ENCODE measurements at regions not wholly inside any gene's neighbourhood (a gene's known extent, or its start where the extent isn't known, plus 50 kb on each side); places are given as distances from the start of the nearest gene placed in this dataset.

DNA sequence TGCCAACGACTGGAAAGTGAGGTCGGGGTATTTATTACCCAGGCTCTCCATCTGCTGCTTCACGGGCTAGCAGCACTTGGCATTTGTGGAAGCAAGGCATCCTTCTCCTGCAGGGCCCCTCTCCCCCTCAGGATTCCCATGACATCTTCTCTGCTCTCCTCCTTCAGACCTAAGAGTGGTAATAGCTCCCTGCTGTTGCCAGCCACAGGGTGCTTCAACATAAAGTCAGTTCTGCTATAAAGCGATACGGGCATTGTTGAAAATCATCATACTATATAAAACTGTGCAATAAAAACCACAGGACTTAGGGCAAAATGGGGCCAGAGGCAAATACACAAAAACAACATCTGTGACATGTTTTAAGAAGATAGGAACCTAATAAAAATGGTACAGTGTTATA lies 391.8 kb upstream of the ADAMTS9 start:
- Mint-ChIP-seq H3K4me1 (peaks cover 16% of the 10 kb centered on the region), H3K9me3 (peaks cover 22% of the 10 kb centered on the region), H3K27ac (no peak overlapping the region), H3K36me3 (no peaks in the 10 kb centered on the region), H3K4me3 (no peak overlapping the region), H3K27me3 (ENCODE audit: low read depth) (peaks cover 36% of the 10 kb centered on the region)
- CTCF ChIA-PET = interaction anchor here (1.8 to 1.9 kb wide), 2 partner anchors 21 to 91 kb away, joined by 5 to 6 read pairs; no protein-coding TSS in a partner anchor
- POLR2A ChIA-PET = no interaction called here
- TF ChIP-seq SOX15 (CRISPR knock-in tag; IDR thresholded peaks at IDR 0.05) (no peak), SMAD3 (CRISPR knock-in tag; IDR thresholded peaks at IDR 0.05; ENCODE audit: borderline replicate concordance) (no peak), MYBL2 (CRISPR knock-in tag; IDR thresholded peaks at IDR 0.05) (no peak), ZNF396 (CRISPR knock-in tag; IDR thresholded peaks at IDR 0.05; ENCODE audit: borderline replicate concordance) (no peak), FOXJ3 (CRISPR knock-in tag; IDR thresholded peaks at IDR 0.05; ENCODE audit: borderline replicate concordance) (no peak), RELA (CRISPR knock-in tag; IDR thresholded peaks at IDR 0.05; ENCODE audit: borderline replicate concordance) (no peak), NFATC4 (CRISPR knock-in tag; IDR thresholded peaks at IDR 0.05) (no peak), SP1 (CRISPR knock-in tag; conservative IDR thresholded peaks at IDR 0.05) (no peak)
- TF ChIP-seq, protein P1, sequence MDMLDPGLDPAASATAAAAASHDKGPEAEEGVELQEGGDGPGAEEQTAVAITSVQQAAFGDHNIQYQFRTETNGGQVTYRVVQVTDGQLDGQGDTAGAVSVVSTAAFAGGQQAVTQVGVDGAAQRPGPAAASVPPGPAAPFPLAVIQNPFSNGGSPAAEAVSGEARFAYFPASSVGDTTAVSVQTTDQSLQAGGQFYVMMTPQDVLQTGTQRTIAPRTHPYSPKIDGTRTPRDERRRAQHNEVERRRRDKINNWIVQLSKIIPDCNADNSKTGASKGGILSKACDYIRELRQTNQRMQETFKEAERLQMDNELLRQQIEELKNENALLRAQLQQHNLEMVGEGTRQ (CRISPR knock-in tag; IDR thresholded peaks at IDR 0.05) = no peak
- TF ChIP-seq, protein P2, sequence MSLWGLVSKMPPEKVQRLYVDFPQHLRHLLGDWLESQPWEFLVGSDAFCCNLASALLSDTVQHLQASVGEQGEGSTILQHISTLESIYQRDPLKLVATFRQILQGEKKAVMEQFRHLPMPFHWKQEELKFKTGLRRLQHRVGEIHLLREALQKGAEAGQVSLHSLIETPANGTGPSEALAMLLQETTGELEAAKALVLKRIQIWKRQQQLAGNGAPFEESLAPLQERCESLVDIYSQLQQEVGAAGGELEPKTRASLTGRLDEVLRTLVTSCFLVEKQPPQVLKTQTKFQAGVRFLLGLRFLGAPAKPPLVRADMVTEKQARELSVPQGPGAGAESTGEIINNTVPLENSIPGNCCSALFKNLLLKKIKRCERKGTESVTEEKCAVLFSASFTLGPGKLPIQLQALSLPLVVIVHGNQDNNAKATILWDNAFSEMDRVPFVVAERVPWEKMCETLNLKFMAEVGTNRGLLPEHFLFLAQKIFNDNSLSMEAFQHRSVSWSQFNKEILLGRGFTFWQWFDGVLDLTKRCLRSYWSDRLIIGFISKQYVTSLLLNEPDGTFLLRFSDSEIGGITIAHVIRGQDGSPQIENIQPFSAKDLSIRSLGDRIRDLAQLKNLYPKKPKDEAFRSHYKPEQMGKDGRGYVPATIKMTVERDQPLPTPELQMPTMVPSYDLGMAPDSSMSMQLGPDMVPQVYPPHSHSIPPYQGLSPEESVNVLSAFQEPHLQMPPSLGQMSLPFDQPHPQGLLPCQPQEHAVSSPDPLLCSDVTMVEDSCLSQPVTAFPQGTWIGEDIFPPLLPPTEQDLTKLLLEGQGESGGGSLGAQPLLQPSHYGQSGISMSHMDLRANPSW (CRISPR knock-in tag; conservative IDR thresholded peaks at IDR 0.05; ENCODE audit: low read depth) = no peak
- TF ChIP-seq, protein P3, sequence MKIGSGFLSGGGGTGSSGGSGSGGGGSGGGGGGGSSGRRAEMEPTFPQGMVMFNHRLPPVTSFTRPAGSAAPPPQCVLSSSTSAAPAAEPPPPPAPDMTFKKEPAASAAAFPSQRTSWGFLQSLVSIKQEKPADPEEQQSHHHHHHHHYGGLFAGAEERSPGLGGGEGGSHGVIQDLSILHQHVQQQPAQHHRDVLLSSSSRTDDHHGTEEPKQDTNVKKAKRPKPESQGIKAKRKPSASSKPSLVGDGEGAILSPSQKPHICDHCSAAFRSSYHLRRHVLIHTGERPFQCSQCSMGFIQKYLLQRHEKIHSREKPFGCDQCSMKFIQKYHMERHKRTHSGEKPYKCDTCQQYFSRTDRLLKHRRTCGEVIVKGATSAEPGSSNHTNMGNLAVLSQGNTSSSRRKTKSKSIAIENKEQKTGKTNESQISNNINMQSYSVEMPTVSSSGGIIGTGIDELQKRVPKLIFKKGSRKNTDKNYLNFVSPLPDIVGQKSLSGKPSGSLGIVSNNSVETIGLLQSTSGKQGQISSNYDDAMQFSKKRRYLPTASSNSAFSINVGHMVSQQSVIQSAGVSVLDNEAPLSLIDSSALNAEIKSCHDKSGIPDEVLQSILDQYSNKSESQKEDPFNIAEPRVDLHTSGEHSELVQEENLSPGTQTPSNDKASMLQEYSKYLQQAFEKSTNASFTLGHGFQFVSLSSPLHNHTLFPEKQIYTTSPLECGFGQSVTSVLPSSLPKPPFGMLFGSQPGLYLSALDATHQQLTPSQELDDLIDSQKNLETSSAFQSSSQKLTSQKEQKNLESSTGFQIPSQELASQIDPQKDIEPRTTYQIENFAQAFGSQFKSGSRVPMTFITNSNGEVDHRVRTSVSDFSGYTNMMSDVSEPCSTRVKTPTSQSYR (CRISPR knock-in tag; IDR thresholded peaks at IDR 0.05) = no peak
- DNase-seq (ENCODE audit: low spot score) = no peak
- no peak for ATAC-seq

DNA sequence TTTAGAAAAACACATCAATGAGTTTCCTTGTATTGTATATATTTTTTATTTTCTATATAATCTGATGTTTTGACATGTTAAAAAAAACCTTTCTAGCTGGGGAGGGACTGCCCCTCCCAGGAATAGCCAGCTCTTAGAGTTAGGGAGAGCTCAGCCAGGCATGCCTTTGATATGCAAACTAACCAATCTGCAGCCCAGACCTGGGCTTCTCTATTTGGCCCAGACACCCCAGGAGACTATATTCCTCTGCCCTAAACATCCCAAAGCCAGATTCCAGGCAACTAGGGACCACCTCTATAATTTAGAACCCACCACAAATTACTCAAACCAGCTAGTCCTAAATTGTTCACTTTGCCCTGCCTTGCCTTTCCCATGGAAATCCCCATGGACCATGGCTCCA lies 390.9 kb upstream of the ADAMTS9 start:
- Mint-ChIP-seq H3K36me3 (no peaks in the 10 kb centered on the region), H3K4me3 (no peak overlapping the region)
- TF ChIP-seq JAZF1 (CRISPR knock-in tag; IDR thresholded peaks at IDR 0.05) = no peak
- TF ChIP-seq MYBL2 (CRISPR knock-in tag; IDR thresholded peaks at IDR 0.05) = no peak
- no peak for TF ChIP-seq RELA (CRISPR knock-in tag; IDR thresholded peaks at IDR 0.05; ENCODE audit: borderline replicate concordance)
- TF ChIP-seq ZNF138 (CRISPR knock-in tag; conservative IDR thresholded peaks at IDR 0.05) = no peak
- no peak for TF ChIP-seq NR1H2 (CRISPR knock-in tag; IDR thresholded peaks at IDR 0.05)
- no peak for TF ChIP-seq TP53 (CRISPR knock-in tag; IDR thresholded peaks at IDR 0.05)
- no peak for TF ChIP-seq GTF2I (CRISPR knock-in tag; conservative IDR thresholded peaks at IDR 0.05)
- TF ChIP-seq, protein P4, sequence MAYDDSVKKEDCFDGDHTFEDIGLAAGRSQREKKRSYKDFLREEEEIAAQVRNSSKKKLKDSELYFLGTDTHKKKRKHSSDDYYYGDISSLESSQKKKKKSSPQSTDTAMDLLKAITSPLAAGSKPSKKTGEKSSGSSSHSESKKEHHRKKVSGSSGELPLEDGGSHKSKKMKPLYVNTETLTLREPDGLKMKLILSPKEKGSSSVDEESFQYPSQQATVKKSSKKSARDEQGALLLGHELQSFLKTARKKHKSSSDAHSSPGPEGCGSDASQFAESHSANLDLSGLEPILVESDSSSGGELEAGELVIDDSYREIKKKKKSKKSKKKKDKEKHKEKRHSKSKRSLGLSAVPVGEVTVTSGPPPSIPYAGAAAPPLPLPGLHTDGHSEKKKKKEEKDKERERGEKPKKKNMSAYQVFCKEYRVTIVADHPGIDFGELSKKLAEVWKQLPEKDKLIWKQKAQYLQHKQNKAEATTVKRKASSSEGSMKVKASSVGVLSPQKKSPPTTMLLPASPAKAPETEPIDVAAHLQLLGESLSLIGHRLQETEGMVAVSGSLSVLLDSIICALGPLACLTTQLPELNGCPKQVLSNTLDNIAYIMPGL (CRISPR knock-in tag; IDR thresholded peaks at IDR 0.05) = no peak
- TF ChIP-seq, protein P5, sequence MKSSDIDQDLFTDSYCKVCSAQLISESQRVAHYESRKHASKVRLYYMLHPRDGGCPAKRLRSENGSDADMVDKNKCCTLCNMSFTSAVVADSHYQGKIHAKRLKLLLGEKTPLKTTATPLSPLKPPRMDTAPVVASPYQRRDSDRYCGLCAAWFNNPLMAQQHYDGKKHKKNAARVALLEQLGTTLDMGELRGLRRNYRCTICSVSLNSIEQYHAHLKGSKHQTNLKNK (CRISPR knock-in tag; IDR thresholded peaks at IDR 0.05) = no peak
- TF ChIP-seq PRRX2 (CRISPR knock-in tag; IDR thresholded peaks at IDR 0.05) = no peak
- TF ChIP-seq, protein P6, sequence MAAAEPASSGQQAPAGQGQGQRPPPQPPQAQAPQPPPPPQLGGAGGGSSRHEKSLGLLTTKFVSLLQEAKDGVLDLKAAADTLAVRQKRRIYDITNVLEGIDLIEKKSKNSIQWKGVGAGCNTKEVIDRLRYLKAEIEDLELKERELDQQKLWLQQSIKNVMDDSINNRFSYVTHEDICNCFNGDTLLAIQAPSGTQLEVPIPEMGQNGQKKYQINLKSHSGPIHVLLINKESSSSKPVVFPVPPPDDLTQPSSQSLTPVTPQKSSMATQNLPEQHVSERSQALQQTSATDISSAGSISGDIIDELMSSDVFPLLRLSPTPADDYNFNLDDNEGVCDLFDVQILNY (CRISPR knock-in tag; IDR thresholded peaks at IDR 0.05) = no peak
- TF ChIP-seq ZNF219 (CRISPR knock-in tag; IDR thresholded peaks at IDR 0.05; ENCODE audit: borderline replicate concordance) = no peak
- no peak for TF ChIP-seq FOXK1 (CRISPR knock-in tag; IDR thresholded peaks at IDR 0.05)
- TF ChIP-seq NFATC4 (CRISPR knock-in tag; IDR thresholded peaks at IDR 0.05) = no peak
- TF ChIP-seq ZNF423 (CRISPR knock-in tag; IDR thresholded peaks at IDR 0.05) = no peak
- TF ChIP-seq ELF4 (CRISPR knock-in tag; IDR thresholded peaks at IDR 0.05; ENCODE audit: low read depth) = no peak
- TF ChIP-seq SMAD3 (CRISPR knock-in tag; IDR thresholded peaks at IDR 0.05; ENCODE audit: borderline replicate concordance) = no peak

More for the DNA sequence above, 390.9 kb upstream of the ADAMTS9 start:
- CTCF ChIA-PET = interaction anchor here (0.9 to 1.9 kb wide), 3 partner anchors 9 to 92 kb away, joined by 5 to 6 read pairs (median 6); no protein-coding TSS in a partner anchor
- H3K27ac Mint-ChIP-seq = no peak overlapping the region
- peaks cover 22% of the 10 kb centered on the region for H3K9me3 Mint-ChIP-seq
- POLR2A ChIA-PET = no interaction called here
- peaks cover 39% of the 10 kb centered on the region for H3K27me3 Mint-ChIP-seq (ENCODE audit: low read depth)
- H3K4me1 Mint-ChIP-seq = peaks cover 16% of the 10 kb centered on the region
- peak; percentile 82 for ATAC-seq
- peak; percentile 19 for DNase-seq (ENCODE audit: low spot score)

All from WTC11 (cell line).